Smooth muscle cell of the brain vasculature (primary cell): ENCODE measurements at regions not wholly inside any gene's neighbourhood (a gene's known extent, or its start where the extent isn't known, plus 50 kb on each side); places are given as distances from the start of the nearest gene placed in this dataset.
"Not testable (repeated sequence)": the region's sequence is repeated elsewhere in the genome, so short reads cannot be mapped to it uniquely, and the experiment has no call there.

ENCODE experiments used
- DNase-seq: peaks from one replicate; pipeline ENCODE4 v3.0.0-alpha.2; 2012; ENCODE audit warnings: low read depth, low spot score

DNA sequence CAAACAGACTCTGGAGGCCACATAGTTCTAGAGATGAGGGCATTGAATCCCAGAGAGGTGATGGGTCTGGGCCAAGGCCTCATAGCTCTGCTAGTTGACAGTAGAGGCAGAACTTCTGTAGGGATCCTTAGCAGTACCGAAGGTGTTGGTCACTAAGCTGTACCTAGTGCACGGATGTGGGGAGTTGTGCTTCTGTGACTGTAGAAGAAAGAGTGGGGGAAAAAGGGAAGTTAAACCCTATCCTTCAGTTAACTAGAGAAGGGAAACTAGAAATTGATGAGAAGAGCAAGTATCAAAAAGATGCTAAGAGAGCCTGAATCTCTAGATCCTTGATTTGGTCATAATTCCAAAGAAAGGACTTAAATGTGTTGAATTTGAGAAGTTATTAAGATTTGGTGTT lies 186.7 kb downstream of the NFKBIZ start:
- DNase-seq = no peak

DNA sequence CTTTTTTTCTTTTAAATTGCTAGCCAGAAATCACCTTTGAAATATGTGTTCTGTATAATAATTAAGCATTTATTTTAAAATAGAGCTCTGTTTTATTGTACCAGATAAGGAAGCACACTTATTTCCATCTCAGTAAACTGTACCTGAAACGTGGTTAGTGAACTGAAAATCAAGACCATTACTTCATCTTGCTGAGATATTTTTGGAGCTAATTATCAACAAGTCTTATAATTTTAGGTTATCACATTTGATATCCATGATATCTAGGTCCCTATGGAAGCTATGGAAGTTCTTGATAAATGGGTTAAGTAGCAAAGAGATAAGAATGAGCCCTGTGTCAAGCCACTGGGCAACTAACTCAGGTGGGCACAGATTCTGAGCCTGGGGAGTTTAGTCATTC lies 187.2 kb downstream of the NFKBIZ start:
- DNase-seq = no peak

DNA sequence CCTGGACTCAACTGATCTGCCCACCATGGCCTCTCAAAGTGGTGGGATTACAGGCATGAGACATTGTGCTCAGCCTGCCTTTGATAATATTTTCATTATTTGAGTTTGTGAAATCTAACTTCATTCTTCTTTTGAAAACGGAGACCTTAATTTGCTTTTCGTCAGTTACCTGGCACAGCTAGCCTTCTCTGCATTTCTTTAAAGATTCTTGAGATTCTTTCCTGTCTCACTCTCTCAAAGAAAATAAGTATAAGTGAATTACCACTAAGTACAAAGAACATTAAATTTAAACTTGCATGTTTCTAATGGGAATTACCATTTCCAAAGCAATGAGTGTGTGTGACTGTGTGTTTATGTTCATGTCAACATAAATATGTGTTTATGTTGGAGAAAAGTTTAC lies 187.9 kb downstream of the NFKBIZ start:
- DNase-seq = no peak

DNA sequence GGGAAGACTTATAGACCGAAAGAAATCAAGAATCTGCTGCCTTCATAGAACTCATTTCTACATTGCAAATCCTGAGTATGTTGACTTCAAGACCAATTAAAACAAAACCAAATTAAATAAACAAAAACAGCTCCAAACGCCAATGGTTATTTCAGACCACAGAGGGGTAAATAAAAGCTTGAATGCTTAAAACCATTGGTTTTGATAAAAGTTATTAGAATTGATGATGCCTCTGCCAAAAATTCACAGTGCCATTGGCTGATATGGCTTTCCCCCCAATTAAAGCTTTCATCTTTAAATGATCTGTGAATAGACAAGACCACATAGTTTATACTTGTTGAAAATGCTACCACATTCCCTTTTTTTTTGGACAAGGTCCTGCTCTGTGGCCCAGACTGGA lies 188.5 kb downstream of the NFKBIZ start:
- no peak for DNase-seq

DNA sequence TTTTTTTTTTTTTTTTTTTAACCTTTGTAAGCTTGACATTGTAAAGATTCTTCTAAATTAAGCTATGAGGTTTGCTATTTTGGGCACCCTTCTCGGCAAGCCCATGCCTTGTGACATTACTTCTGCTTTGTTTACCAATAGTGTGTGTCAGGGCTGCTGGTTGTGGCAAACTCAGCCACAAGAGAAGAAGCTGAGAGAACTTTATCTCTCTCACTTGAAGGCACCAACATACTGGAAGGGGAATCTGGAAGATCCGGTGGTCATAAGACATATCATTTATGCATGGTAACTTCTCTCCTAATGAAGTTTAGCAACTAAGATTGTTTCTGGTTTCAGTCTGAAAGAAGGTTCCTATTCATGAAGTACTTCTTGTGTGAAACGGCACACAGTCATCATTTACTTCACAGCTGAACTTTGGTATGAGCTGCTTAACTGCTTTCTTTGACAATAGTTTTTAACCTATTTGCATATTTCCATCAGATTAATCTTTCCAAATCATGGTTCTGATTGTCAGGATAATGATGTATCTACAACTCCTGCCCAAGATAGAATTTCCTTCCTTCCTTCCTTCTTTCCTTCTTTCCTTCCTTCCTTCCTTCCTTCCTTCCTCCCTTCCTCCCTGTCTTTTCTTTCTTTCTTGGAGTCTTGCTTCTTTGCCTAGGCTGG lies 189.3 kb downstream of the NFKBIZ start:
- no peak for DNase-seq

DNA sequence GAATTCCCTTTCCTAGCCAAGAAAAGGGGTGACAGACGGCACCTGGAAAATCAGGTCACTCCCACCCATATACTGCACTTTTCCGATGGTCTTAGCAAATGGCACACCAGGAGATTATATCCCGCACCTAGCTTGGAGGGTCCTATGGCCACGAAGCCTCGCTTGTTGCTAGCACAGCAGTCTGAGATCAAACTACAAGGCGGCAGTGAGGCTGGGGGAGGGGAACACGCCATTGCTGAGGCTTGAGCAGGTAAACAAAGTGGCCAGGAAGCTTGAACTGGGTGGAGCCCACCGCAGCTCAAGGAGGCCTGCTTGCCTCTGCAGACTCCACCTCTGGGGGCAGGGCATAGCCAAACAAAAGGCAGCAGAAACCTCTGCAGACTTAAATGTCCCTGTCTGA lies 190.8 kb downstream of the NFKBIZ start:
- not testable (repeated sequence) for DNase-seq

DNA sequence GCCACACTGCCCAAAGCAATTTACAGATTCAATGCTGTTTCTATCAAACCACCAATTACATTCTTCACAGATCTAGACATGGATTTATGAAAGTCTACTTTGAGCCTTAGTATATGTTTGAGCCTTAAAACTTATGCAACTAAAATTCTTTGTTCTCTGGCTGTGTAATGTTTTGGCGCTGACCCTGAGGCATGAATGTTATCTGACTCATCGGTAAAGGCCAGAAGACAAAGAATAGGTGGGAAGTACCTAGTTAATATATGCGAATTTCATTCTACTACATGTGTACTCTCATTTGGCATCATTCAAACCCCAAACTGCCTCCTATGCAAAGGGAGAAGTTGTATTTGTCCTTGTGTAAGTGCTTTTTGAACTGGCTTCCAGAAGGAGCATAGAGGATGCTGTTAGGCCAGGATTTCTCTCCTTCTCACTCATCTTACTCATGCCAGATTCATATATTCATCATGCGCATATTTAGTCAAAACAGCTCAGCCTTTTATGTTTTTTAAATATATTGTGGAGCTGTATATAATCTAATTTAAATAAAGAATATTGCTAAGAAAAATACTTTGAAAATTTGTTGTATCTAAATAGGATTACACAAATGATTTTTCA lies 204.2 kb downstream of the NFKBIZ start:
- no peak for DNase-seq

DNA sequence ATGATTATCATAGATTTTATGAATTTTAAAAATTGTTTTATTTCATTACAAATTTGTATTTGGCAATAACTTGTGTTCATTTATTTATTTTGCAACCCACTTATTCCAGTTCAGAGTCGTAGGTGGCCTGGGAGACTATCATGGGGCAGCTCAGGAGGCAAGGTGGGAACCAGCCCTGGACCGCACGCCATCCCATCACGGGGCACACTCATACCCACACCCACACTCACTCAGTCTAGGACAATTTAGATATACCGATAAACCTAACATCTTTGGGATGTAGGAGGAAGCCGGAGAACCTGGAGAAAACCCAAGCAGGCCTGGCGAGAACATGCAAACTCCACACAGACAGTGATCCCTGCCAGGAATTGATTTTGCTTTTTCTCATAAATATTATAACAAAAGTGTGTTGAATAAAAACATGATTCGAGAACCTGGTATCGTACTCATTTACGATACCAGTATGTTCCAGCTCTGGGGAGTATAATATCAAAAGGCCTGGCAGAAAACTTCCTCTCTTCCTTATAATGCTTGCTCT lies 205.3 kb downstream of the NFKBIZ start:
- DNase-seq = no peak

DNA sequence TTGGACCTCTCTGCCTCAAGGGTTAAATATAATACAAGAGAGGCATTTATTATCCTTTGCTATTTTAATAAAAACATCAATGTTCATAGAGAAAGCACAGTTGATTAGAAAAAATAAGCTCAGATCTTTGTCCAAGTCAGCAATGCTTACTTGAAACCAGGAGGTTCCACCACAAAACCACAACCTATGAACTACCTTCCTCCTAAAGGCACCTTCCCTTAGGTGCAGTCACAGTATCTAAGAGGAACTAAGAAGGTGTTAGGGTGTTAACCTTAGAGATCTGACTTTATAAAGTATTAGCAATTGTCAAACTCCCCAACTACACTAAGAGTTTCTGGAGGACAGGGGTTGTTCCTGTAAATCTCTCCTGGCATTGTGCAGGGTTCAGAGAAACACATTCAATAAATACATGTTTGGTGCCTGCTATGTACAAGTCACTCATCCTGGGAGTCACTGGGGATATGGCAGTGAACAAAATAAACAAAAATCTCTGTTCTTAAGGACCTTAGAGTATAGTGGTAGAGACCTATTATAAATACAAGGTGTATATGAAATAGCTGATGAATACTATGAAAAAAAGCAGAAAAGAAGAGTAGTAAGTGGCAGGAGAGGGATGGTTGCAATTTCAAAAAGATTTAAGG lies 208.6 kb downstream of the NFKBIZ start:
- DNase-seq = no peak

DNA sequence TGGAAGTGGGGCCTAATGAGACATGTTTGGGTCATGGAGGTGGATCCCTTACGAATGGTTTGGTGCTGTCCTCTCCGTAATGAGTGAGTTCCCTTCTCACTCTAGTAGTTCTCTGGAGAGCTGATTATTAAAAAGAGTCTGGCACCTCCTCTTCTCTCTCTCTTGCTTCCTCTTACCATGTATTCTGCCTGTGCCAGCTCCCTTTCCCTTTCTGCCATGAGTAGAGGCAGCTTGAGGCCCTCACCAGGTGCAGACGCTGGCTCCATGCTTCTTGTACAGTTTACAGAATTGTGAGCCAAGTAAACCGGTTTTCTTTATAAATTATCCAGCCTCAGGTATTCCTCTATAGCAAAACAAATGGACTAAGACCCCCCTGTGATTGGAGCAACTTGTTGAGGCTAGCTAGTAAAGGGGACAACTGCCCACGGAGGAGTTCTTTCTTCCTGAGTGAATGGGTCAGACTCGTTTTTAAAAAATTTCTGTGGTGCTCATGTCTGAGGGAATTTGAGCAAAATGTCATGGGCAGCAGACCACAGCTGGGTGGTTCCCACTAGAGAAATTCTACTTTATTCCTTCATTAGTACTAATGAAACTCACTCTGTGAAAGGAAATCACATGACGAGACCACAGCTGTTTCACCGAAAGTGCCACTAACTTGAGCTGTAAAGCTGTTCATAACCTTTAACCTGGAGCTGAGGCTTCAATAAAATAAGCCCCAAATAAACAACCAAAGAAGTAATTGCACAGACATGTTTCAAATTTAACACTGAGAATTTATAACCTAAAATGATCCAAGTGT lies 210.0 kb downstream of the NFKBIZ start:
- DNase-seq = no peak

DNA sequence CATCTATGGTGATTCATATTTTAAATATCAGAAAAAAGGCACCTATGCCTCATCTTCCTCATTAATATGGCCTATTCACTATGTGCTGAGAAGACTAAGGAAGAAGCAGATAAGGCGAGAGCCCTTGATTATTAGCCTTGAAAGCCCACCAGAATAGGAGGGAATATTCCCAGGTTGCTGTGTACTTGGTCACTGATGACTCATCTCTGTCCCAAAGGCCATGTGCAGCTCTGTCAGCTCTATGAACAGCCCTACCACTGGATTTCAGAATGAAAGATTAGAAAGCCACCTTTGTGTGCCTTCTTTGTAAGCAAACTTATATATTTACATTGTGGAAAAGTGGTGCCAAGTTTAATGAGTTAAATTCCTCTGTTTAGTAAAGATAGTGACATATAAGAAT lies 211.5 kb downstream of the NFKBIZ start:
- no peak for DNase-seq

DNA sequence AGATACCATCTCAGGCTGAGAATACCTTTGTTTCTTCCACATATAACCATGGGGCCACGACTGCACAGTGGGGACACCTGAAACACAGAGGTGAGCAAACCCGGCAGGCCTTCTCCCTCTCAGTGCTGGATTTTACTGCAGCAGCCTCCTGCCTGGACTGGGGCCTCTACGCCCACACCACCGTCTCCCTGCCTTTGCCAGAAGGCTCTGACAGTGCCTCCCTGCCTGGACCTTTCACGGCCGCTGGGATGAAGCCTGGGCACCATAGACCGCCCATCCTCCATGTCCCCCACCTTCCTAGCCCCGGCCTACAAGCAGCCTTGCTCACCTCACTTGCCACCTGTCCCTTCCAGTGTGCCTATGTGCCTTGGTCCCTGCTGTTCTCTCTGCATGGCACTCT lies 214.3 kb downstream of the NFKBIZ start:
- DNase-seq = no peak

DNA sequence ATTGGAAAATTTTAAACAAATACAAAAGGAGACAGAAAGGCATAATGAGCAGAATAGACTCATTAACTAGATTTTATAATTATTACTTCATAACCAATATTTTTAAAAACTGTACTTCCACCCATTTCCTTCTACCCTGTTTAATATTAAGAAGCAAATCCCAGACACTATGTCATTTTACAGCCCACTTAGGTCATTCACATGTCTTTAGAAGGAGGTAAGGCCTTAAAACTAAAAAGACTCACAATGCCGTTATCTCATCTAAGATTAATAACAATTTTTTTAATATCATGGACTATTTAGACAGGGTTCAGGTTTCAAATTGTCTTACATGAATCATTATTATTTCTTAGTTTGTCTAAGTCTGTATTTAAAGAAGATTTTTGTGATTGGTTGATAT lies 217.2 kb downstream of the NFKBIZ start:
- no peak for DNase-seq

DNA sequence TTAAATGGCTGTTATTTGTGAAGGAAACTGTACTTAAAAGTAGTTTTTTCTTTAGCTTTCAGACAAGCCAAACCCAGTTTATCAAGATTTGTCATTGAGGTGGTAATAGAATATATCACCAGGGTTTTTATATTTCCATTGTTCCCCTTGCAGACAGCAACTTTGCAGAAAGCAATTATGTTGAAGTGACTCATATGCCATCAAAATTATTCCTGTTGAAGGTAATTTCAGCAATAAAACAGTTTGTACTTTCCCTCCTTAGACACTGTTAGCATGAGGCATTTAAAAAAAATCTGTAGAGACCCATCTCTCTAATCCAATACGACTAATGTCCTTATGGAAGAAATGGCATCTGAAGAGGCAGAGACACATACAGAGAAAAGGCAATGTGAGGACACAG lies 219.0 kb downstream of the NFKBIZ start:
- DNase-seq = no peak

DNA sequence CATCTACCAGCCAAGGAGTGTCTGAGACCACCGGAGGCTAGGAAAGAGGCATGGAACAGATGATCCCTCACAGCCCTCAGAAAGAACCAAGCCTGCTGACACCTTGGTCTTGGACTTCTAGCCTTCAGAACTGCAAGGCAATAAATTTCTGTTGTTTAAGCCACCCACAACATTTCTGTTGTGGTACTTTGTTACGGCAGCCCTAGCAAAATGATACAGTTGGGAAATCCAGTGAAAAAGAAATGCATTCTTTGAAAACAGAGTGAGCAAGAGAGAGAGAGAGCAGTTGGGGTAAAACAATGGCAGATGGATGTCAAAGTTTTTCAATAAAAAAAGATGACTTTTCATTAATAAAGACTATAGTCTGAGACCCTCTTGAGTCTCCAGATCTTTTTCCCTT lies 219.4 kb downstream of the NFKBIZ start:
- no peak for DNase-seq

DNA sequence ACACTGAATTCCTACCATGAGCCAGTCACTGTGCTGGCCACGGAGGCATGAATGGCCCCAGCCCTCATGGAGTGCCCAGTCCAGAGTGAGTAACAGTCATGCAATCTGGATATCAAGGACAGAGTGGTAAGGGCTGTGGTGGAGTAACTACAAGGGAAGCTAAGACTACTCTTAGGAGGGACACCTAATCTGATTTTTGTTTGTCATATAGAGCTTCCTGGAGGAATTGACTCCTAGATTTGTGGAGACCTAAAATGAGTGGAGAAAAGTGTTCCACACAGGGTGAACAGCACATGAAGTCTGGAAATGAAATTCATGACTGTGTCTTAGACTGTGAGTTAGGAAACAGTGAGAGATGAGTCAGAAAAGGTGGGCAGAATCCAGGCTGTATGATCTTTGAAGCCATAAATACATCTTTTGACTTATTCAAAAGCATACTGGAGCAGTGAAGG lies 219.9 kb downstream of the NFKBIZ start:
- no peak for DNase-seq

DNA sequence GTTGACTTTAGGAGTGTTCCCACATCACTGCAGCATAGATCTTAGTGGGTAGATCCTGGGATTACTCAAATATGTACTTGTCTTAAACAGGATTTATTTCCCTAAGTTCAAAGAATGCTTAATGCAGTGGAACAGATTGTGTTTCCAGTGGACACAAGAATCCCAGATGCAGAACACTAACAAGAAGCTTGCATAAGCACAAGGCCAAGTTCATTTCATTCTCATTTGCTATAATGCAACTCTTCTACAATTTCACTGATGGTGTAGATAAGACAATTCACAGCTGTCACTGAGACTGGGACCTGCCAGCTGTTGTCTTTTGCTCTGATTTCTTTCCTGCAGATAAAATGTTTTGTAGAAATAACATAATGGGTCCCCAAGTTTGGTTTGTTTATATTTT lies 225.6 kb downstream of the NFKBIZ start:
- DNase-seq = no peak

DNA sequence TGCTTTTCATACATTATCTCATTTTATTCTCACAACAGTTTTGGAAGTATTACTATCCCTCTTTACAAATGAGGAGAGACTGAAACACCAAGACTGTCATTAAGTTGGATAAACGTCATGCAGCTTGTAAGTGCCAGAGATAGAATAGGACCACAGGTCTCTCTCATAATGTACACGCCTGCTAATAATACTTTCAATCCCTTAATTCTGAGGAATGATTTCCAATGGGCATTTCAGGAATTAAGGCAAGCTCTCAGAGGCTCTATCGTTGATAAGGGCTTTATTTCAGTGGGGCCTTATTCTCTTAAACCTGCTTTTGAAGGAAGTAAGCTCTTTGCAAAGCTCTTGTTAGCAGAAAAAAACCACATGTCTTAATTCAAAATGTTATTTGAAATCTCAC lies 229.1 kb downstream of the NFKBIZ start:
- DNase-seq = no peak

DNA sequence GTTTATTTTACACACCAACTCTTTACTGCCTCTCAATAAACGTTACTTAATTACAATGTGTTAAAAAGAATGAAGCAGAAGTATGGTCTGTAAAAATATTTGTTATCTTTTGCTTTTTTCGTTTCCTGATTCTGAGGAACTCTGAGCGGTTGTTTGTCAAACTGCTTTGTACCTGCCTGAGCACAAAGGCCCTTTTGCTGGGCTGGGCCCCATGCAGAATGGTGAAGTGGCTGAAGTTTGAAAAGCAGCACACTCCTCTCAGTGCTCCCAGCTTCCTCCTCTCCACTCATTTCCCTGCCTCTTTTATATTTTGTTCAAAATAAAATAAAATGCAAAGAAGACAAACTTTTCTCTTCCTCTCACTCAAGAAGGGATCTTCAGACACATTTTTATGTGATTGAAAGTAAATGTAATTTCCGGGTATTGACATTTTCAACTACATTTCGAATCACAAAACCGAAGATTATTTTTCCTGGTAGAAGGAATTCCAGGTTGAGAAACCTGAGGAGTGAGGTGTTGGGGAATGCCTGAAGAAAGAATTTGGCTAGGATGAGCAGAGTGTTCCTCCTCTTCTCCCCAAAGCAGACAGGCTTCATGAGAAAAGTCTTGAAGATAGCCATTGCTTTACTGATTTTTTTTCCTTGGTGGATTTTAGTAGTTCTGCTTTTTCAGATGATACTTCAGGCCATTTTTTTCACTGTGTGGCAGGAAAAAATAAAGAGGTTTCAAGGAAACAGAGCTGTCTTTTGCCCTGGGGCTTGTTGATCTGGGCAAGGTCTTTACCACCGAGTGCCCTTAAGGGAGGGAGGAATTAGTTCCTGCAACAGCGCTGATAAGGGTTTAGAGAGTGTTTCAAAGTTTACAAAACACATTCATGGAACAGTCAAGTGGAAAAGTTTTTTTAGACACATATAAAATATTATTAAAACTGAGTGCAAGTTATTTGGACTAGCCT lies 229.8 kb downstream of the NFKBIZ start:
- DNase-seq = no peak

DNA sequence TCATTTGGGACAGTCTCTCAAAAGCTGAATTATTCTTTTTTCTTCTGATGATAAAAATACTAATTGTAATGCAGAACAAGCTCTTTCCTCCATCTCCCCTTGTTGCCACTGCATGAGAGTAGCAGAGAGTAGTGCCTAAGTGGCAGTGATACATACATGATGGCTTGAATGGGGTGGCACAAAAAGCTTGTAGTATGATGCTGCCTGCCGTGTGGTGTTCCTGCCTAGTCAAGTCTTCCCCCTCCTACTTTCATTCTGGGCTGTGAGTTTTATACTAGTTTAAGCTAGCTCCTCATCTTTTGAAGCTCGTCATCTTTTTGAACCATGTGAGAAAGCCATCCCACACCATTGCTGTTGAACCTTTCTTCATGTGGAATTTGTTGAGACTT lies 230.5 kb downstream of the NFKBIZ start:
- DNase-seq = no peak
